Uterus (tissue), 3 donors: ENCODE measurements at regions not wholly inside any gene's neighbourhood (a gene's known extent, or its start where the extent isn't known, plus 50 kb on each side); places are given as distances from the start of the nearest gene placed in this dataset.

Experiments used
- DNase-seq, 2 donors: peaks; one replicate each; pipeline ENCODE4 v3.0.0-alpha.2; 2019 to 2020
- H3K27ac ChIP-seq, 2 donors: fragments of 200-600 bp; sonication (generic); 1 replicate in 1 of 2; 2 replicates in 1 of 2; pipeline ENCODE4 v1.5.1; 2016 to 2018
- H3K27me3 ChIP-seq, 2 donors: fragments of 200-600 bp; sonication (generic); one replicate each; pipeline ENCODE4 v1.5.1; 2018 to 2019; ENCODE audit warnings: control low read depth in 1 of 2
- H3K36me3 ChIP-seq, 2 donors: fragments of 200-600 bp; sonication (generic); one replicate each; pipeline ENCODE4 v1.5.1; 2019; ENCODE audit warnings: control low read depth in 1 of 2
- H3K4me1 ChIP-seq, 2 donors: fragments of 200-600 bp; sonication (generic); one replicate each; pipeline ENCODE4 v1.5.1; 2018 to 2019; ENCODE audit warnings: control low read depth in 1 of 2
- H3K4me3 ChIP-seq, 2 donors: fragments of 200-600 bp; sonication (generic); 1 replicate in 1 of 2; 2 replicates in 1 of 2; pipeline ENCODE4 v1.5.1; 2018 to 2019; ENCODE audit warnings: mild to moderate bottlenecking in 1 of 2
- H3K9me3 ChIP-seq, 2 donors: fragments of 200-600 bp; sonication (generic); one replicate each; pipeline ENCODE4 v1.5.1; 2019; ENCODE audit warnings: control low read depth in 1 of 2
- POLR2A ChIP-seq, 2 donors: fragments of 450-650 bp; IDR thresholded peaks; one replicate each; pipeline ENCODE4 v1.6.1; 2016; ENCODE audit warnings: antibody characterized with exemption in 2 of 2, mild to moderate bottlenecking in 1 of 2, moderate library complexity in 1 of 2
- intact Hi-C: fragments of 100-400 bp; cut with DNase I; formaldehyde crosslinking; loops from one replicate; pipeline ENCODE4 v1.15.1; 2023; ENCODE audit warnings: low total_unique reads
- TF ChIP-seq, protein P1 (sequence below), 4 experiments: fragments of 200-600 bp in 2 of 4; fragments of 450-650 bp in 2 of 4; sonication (generic) in 2 of 4; IDR thresholded peaks; one replicate each; pipeline ENCODE4 v1.5.1; 2016 to 2019; ENCODE audit warnings: antibody characterized with exemption in 4 of 4, mild to moderate bottlenecking in 2 of 4, moderate library complexity in 1 of 4
- donor health status: DM: yes; HTN: yes; CAD: no.

GRCh38 chr1:213615226-213615916, 372.4 kb upstream of the PROX1 start:
- Histone ChIP-seq H3K4me3 (no peak overlapping the region), H3K27ac (no peak overlapping the region), H3K27me3 (no peaks in the 10 kb centered on the region), H3K36me3 (no peaks in the 10 kb centered on the region), H3K9me3 (no peaks in the 10 kb centered on the region), H3K4me1 (no peaks in the 10 kb centered on the region)
- TF ChIP-seq, protein P1, sequence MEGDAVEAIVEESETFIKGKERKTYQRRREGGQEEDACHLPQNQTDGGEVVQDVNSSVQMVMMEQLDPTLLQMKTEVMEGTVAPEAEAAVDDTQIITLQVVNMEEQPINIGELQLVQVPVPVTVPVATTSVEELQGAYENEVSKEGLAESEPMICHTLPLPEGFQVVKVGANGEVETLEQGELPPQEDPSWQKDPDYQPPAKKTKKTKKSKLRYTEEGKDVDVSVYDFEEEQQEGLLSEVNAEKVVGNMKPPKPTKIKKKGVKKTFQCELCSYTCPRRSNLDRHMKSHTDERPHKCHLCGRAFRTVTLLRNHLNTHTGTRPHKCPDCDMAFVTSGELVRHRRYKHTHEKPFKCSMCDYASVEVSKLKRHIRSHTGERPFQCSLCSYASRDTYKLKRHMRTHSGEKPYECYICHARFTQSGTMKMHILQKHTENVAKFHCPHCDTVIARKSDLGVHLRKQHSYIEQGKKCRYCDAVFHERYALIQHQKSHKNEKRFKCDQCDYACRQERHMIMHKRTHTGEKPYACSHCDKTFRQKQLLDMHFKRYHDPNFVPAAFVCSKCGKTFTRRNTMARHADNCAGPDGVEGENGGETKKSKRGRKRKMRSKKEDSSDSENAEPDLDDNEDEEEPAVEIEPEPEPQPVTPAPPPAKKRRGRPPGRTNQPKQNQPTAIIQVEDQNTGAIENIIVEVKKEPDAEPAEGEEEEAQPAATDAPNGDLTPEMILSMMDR (IDR thresholded peaks at IDR 0.05), result no peak
- TF ChIP-seq POLR2A (IDR thresholded peaks at IDR 0.05), result no peak
- intact Hi-C loops, result no loop called here
- DNase-seq, result no peak

GRCh38 chr1:213617133-213617532, 370.6 kb upstream of the PROX1 start:
- no peaks in the 10 kb centered on the region for H3K36me3 ChIP-seq
- intact Hi-C loops, result no loop called here
- DNase-seq, result no peak
- no peaks in the 10 kb centered on the region for H3K27me3 ChIP-seq
- H3K27ac ChIP-seq, result no peak overlapping the region
- TF ChIP-seq, protein P1 (IDR thresholded peaks at IDR 0.05), result no peak
- no peak for TF ChIP-seq POLR2A (IDR thresholded peaks at IDR 0.05)
- H3K9me3 ChIP-seq, result no peaks in the 10 kb centered on the region
- H3K4me3 ChIP-seq, result no peak overlapping the region
- H3K4me1 ChIP-seq, result no peaks in the 10 kb centered on the region

DNA sequence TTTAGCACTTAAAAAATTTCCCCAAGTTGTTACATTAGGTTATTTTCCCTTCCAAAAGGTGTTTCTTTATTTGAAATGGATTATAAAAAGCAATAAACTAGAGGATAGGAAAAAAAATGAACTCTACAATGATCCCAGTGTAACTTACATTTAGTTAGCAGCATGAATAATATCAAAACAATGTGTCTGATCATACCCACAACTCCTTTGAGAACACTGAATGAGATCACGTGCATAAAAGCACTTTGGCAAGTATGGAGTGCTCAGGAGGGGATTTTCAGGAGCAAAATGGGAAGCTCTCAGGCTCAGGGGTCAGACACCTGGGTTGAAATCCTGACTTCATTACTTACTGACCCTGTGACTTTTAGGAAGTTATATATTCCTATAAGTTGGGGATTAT, 369.7 kb upstream of the PROX1 start:
- Histone ChIP-seq H3K27me3 (no peaks in the 10 kb centered on the region), H3K36me3 (no peaks in the 10 kb centered on the region), H3K4me1 (no peaks in the 10 kb centered on the region), H3K27ac (no peak overlapping the region), H3K4me3 (no peak overlapping the region), H3K9me3 (no peaks in the 10 kb centered on the region)
- intact Hi-C loops, result no loop called here
- TF ChIP-seq POLR2A (IDR thresholded peaks at IDR 0.05), result no peak
- TF ChIP-seq, protein P1 (IDR thresholded peaks at IDR 0.05), result no peak
- no peak for DNase-seq

GRCh38 chr1:213619026-213619425, 368.7 kb upstream of the PROX1 start:
- Histone ChIP-seq H3K4me3 (no peak overlapping the region), H3K27ac (no peak overlapping the region), H3K27me3 (no peaks in the 10 kb centered on the region), H3K4me1 (no peaks in the 10 kb centered on the region), H3K36me3 (no peaks in the 10 kb centered on the region), H3K9me3 (no peaks in the 10 kb centered on the region)
- intact Hi-C loops, result no loop called here
- no peak for TF ChIP-seq POLR2A (IDR thresholded peaks at IDR 0.05)
- TF ChIP-seq, protein P1 (IDR thresholded peaks at IDR 0.05), result no peak
- DNase-seq, result no peak

- TF ChIP-seq, protein P1 (IDR thresholded peaks at IDR 0.05), result no peak
- TF ChIP-seq POLR2A (IDR thresholded peaks at IDR 0.05), result no peak
- H3K27ac ChIP-seq, result no peak overlapping the region
- intact Hi-C loops, result no loop called here
- no peaks in the 10 kb centered on the region for H3K36me3 ChIP-seq
- no peaks in the 10 kb centered on the region for H3K27me3 ChIP-seq
- DNase-seq, result no peak
- H3K9me3 ChIP-seq, result no peaks in the 10 kb centered on the region
- H3K4me1 ChIP-seq, result no peaks in the 10 kb centered on the region
- no peak overlapping the region for H3K4me3 ChIP-seq
Measured at GRCh38 chr1:213621077-213621476, 366.7 kb upstream of the PROX1 start.
